Breast epithelium (tissue), 4 donors: ENCODE measurements at regions not wholly inside any gene's neighbourhood (a gene's known extent, or its start where the extent isn't known, plus 50 kb on each side); places are given as distances from the start of the nearest gene placed in this dataset.

Experiments
- DNase-seq, 2 donors: peaks; one replicate each; pipeline ENCODE4 v3.0.0-alpha.2; 2019; ENCODE audit warnings: low spot score in 2 of 2
- H3K27ac ChIP-seq, 2 donors: fragments of 200-600 bp; sonication (generic) in 1 of 2; one replicate each; pipeline ENCODE4 v1.5.1; 2016 to 2019; ENCODE audit warnings: mild to moderate bottlenecking in 1 of 2
- H3K27me3 ChIP-seq, 2 donors: fragments of 200-600 bp; sonication (generic) in 1 of 2; one replicate each; pipeline versions ENCODE4 v1.5.1 to v1.6.0; 2017 to 2019; ENCODE audit warnings: control low read depth in 1 of 2, mild to moderate bottlenecking in 1 of 2
- H3K36me3 ChIP-seq: fragments of 200-600 bp; one replicate; pipeline ENCODE4 v1.5.1; 2019
- H3K4me1 ChIP-seq, 2 donors: fragments of 200-600 bp; sonication (generic); one replicate each; pipeline ENCODE4 v1.5.1; 2016 to 2019; ENCODE audit warnings: control low read depth in 1 of 2
- H3K4me3 ChIP-seq, 3 donors: fragments of 200-600 bp; sonication (generic); 1 replicate in 2 of 3; 2 replicates in 1 of 3; pipeline ENCODE4 v1.5.1; 2016 to 2019; ENCODE audit warnings: mild to moderate bottlenecking in 3 of 3, moderate library complexity in 2 of 3
- H3K9me3 ChIP-seq, 2 donors: fragments of 200-600 bp; sonication (generic) in 1 of 2; one replicate each; pipeline ENCODE4 v1.5.1; 2016 to 2019; ENCODE audit warnings: control low read depth in 1 of 2
- POLR2A ChIP-seq: fragments of 450-650 bp; IDR thresholded peaks from one replicate; pipeline ENCODE4 v1.6.1; 2016; ENCODE audit warnings: antibody characterized with exemption, mild to moderate bottlenecking, moderate library complexity
- POLR2AphosphoS5 ChIP-seq, 3 donors: sonication (generic); formaldehyde crosslinking; IDR thresholded peaks; one replicate each; pipeline ENCODE4 v1.6.1; 2017; ENCODE audit warnings: antibody characterized with exemption in 3 of 3
- intact Hi-C: fragments of 100-400 bp; cut with DNase I; formaldehyde crosslinking; loops from one replicate; pipeline ENCODE4 v1.15.1; 2023; ENCODE audit warnings: low total_unique reads
- TF ChIP-seq, protein P1 (sequence below), 3 donors: fragments of 450-650 bp; IDR thresholded peaks; one replicate each; pipeline ENCODE4 v1.5.1; 2016 to 2017; ENCODE audit warnings: antibody characterized with exemption in 3 of 3, mild to moderate bottlenecking in 3 of 3, moderate library complexity in 3 of 3

DNA sequence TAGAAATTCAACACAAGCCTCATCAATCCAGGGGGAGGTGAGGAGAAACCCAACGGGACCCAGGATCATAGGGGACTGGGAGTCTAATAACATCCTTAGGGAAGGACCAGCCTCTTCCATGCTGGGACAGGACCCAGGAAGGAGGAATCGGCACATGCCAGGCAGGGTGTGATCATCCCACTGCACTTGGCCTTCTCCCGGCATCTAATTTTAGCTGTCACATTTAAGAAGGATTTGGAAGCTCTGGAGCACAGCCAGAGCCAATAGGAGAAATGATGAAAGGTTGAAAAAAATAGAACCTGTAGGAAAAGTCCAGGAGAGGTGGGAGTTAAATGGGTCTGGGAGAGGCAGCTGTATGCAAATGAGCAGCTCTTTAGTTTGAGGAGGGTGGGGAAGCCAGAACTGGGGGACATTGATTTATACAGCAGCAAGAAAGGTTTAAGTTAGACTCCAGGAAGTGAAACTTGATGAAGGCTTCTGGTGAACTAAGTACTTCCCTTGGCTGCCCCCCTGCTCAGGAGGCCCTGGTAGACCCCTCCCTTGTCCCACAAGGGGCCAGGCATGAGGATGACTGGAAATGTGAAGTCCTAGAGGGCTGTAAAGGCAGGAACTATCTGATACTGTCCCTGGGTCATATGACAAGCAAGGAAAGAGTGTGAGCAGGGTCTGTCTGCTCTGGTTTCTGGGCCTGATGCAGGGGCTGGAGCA is 260.3 kb downstream of the LRFN2 start:
- Histone ChIP-seq H3K4me3 (no peak overlapping the region), H3K27me3 (no peaks in the 10 kb centered on the region), H3K4me1 (no peaks in the 10 kb centered on the region), H3K9me3 (no peaks in the 10 kb centered on the region), H3K36me3 (no peaks in the 10 kb centered on the region), H3K27ac (no peak overlapping the region)
- no peak for DNase-seq
- no peak for TF ChIP-seq POLR2A
- no peak for TF ChIP-seq POLR2AphosphoS5 (IDR thresholded peaks at IDR 0.05)
- TF ChIP-seq, protein P1, sequence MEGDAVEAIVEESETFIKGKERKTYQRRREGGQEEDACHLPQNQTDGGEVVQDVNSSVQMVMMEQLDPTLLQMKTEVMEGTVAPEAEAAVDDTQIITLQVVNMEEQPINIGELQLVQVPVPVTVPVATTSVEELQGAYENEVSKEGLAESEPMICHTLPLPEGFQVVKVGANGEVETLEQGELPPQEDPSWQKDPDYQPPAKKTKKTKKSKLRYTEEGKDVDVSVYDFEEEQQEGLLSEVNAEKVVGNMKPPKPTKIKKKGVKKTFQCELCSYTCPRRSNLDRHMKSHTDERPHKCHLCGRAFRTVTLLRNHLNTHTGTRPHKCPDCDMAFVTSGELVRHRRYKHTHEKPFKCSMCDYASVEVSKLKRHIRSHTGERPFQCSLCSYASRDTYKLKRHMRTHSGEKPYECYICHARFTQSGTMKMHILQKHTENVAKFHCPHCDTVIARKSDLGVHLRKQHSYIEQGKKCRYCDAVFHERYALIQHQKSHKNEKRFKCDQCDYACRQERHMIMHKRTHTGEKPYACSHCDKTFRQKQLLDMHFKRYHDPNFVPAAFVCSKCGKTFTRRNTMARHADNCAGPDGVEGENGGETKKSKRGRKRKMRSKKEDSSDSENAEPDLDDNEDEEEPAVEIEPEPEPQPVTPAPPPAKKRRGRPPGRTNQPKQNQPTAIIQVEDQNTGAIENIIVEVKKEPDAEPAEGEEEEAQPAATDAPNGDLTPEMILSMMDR (IDR thresholded peaks at IDR 0.05): no peak
- intact Hi-C loops: no loop called here

DNA sequence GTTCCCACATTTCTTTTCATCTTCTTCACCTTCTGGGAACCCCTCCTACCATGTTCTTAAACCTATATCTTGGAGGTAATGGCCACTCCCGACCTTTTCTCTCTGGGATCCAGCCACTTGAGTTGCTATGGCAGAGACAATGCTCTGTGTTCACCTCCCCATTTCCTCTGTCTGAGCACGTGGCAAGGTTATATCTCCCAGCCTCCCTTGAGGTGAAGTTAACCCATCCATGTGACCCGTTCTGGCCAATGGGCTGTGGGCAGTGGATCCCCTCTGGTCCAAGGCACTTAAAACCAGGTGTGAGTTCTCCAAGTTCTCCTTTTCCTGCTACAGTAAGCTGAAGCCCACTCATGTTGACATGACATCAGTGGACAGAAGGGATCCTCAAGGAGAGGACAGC is 261.4 kb downstream of the LRFN2 start:
- TF ChIP-seq POLR2AphosphoS5 (IDR thresholded peaks at IDR 0.05): no peak
- intact Hi-C loops: no loop called here
- no peaks in the 10 kb centered on the region for H3K27me3 ChIP-seq

DNA sequence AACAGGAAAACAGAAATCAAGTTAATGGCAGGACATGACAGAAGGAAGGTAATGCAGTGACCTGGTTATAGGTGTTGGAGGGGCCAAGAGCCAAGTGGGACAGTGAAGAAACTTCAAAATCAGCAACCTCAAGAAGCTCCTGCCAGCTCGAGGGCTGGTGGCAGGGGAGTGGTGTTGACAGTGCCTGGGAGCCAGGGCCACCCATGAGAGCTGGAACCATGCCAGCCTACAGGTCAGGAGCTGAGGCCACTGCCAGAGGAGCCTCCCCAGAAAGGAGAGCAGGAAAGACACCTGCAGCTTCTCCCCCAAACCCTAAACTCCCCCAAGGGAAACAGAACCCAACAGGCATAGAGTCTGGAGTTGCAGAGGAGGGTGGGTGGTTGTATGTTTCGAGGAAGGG is 262.1 kb downstream of the LRFN2 start:
- Histone ChIP-seq H3K4me3 (no peak overlapping the region), H3K36me3 (no peaks in the 10 kb centered on the region), H3K9me3 (no peaks in the 10 kb centered on the region), H3K4me1 (no peaks in the 10 kb centered on the region), H3K27me3 (no peaks in the 10 kb centered on the region), H3K27ac (no peak overlapping the region)
- intact Hi-C loops: no loop called here
- TF ChIP-seq, protein P1 (IDR thresholded peaks at IDR 0.05): no peak
- TF ChIP-seq POLR2AphosphoS5 (IDR thresholded peaks at IDR 0.05) (no peak), POLR2A (no peak)
- no peak for DNase-seq

More for the DNA sequence above, 261.4 kb downstream of the LRFN2 start:
- Histone ChIP-seq H3K4me1 (no peaks in the 10 kb centered on the region), H3K27ac (no peak overlapping the region), H3K9me3 (no peaks in the 10 kb centered on the region), H3K36me3 (no peaks in the 10 kb centered on the region), H3K4me3 (no peak overlapping the region)
- no peak for DNase-seq

DNA sequence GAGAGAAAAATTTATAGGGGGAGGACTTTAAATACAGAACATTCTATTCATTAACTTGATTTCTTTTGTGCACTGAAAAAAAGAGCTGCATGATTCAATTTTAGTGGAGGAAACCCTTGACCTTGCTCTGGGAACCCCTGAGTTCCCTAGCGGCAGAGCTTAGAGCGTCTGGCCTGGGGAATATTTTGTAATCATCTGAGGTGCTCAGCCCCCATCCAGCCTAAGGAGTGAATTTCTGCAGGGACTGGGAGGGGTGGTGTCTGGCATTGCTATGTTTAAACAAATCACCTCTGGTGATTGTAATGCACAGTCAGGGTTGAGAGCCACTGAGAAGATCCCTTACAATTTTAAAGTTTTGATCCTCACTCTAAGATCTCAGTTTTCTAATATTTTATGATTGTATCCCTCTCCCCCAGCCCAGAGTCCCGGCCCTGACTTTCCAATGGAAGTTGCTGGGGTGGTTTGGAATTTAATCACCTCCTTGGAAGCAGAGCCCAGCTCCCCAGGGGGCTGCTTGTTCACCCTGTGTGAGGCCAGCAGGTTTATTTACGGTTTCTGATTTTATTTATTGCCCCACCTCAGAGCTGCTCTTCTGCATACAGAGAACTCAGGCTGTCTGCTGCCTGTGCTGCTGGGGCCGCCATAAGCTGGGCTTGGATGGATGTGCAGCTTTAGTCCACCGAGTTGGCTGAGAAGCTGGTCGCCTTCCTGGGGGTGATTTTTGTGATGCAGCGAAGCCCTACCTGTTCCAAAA is 263.1 kb downstream of the LRFN2 start:
- Histone ChIP-seq H3K4me3 (no peak overlapping the region), H3K4me1 (no peaks in the 10 kb centered on the region), H3K36me3 (no peaks in the 10 kb centered on the region), H3K27ac (no peak overlapping the region), H3K9me3 (peaks cover 0 to 3% of the 10 kb centered on the region in 2 donors), H3K27me3 (no peaks in the 10 kb centered on the region)
- no peak for TF ChIP-seq POLR2AphosphoS5 (IDR thresholded peaks at IDR 0.05)
- TF ChIP-seq, protein P1 (IDR thresholded peaks at IDR 0.05): no peak
- no peak for TF ChIP-seq POLR2A
- no peak for DNase-seq
- intact Hi-C loops: no loop called here

DNA sequence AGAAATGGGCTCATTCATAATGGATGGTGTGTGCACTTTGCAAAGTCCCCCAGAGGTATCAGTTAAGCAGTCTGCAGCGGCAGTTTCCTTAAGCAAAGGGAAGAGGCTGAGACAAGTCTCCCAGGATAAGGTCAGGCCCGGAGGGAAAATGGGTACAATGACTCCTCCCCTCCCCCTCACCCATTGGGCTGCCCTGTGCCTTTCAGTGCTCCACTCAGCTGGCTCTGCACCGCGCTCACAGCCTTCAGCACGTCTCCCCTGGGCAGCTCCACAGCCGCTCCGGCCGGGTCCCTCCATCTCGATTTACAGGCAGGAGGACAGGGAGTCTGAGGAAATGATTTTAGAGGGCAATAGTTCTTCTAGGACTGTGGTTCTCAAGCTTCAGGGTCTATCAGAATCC is 264.8 kb downstream of the LRFN2 start:
- Histone ChIP-seq H3K9me3 (peaks cover 0 to 4% of the 10 kb centered on the region in 2 donors), H3K4me1 (no peaks in the 10 kb centered on the region), H3K36me3 (no peaks in the 10 kb centered on the region), H3K27ac (no peak overlapping the region), H3K4me3 (no peak overlapping the region), H3K27me3 (no peaks in the 10 kb centered on the region)
- DNase-seq: no peak
- TF ChIP-seq POLR2A: no peak
- intact Hi-C loops: no loop called here

DNA sequence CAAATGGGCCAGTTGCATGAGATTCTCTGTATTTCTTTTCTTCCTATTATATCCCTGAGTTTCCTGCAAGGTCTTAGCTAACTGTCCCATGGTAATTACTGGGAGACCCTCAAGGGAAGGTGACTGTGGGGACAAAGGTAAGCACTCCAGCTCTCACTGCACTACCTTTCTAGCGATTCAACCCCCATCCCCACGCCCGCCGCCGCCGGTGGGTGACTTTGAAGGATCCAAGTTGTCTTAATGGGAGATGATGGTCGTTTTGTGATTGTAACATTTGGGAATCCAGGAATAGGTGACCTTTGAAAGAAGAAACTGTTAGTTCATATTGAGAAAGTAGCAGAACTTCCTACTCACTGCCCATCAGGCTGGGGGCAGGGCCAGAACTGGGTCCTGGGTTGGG is 265.5 kb downstream of the LRFN2 start:
- no peak for DNase-seq
- intact Hi-C loops: no loop called here
- TF ChIP-seq POLR2AphosphoS5 (IDR thresholded peaks at IDR 0.05): no peak
- TF ChIP-seq, protein P1 (IDR thresholded peaks at IDR 0.05): no peak
- TF ChIP-seq POLR2A: no peak
- H3K27ac ChIP-seq: no peak overlapping the region
- no peak overlapping the region for H3K4me3 ChIP-seq
- no peaks in the 10 kb centered on the region for H3K4me1 ChIP-seq
- no peaks in the 10 kb centered on the region for H3K27me3 ChIP-seq
- peaks cover 0 to 4% of the 10 kb centered on the region in 2 donors for H3K9me3 ChIP-seq
- H3K36me3 ChIP-seq: no peaks in the 10 kb centered on the region
